ENCODE measurements at regions not wholly inside any gene's neighbourhood (a gene's known extent, or its start where the extent isn't known, plus 50 kb on each side); places are given as distances from the start of the nearest gene placed in this dataset.

GRCh38 chr6:102885165-102885564, 1491.7 kb downstream of the GRIK2 start:
- ChIA-PET CTCF (interaction anchor here (0.8 to 1.1 kb wide), 2 partner anchors 22 to 35 kb away, joined by 3 read pairs; no protein-coding TSS in a partner anchor), POLR2A (no interaction called here)
- TF ChIP-seq ZNF263 (CRISPR knock-in tag; IDR thresholded peaks at IDR 0.05; ENCODE audit: low read depth) (no peak), CDX4 (CRISPR knock-in tag; IDR thresholded peaks at IDR 0.05; ENCODE audit: borderline replicate concordance) (no peak), NFYB (CRISPR knock-in tag; conservative IDR thresholded peaks at IDR 0.05; ENCODE audit: low read depth) (no peak), PRRX2 (CRISPR knock-in tag; IDR thresholded peaks at IDR 0.05) (no peak), GRHL2 (CRISPR knock-in tag; IDR thresholded peaks at IDR 0.05; ENCODE audit: insufficient replicate concordance, severe bottlenecking) (no peak), CREM (CRISPR knock-in tag; IDR thresholded peaks at IDR 0.05) (no peak), FOXP1 (CRISPR knock-in tag; IDR thresholded peaks at IDR 0.05; ENCODE audit: borderline replicate concordance) (no peak), NFATC4 (CRISPR knock-in tag; IDR thresholded peaks at IDR 0.05) (no peak), OVOL2 (CRISPR knock-in tag; IDR thresholded peaks at IDR 0.05; ENCODE audit: borderline replicate concordance) (no peak), ZNF416 (CRISPR knock-in tag; IDR thresholded peaks at IDR 0.05) (no peak), GABPB1 (CRISPR knock-in tag; IDR thresholded peaks at IDR 0.05) (no peak), MXD4 (CRISPR knock-in tag; IDR thresholded peaks at IDR 0.05; ENCODE audit: borderline replicate concordance) (no peak)
- TF ChIP-seq, protein P1, sequence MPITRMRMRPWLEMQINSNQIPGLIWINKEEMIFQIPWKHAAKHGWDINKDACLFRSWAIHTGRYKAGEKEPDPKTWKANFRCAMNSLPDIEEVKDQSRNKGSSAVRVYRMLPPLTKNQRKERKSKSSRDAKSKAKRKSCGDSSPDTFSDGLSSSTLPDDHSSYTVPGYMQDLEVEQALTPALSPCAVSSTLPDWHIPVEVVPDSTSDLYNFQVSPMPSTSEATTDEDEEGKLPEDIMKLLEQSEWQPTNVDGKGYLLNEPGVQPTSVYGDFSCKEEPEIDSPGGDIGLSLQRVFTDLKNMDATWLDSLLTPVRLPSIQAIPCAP (CRISPR knock-in tag; IDR thresholded peaks at IDR 0.05) = no peak
- TF ChIP-seq, protein P2, sequence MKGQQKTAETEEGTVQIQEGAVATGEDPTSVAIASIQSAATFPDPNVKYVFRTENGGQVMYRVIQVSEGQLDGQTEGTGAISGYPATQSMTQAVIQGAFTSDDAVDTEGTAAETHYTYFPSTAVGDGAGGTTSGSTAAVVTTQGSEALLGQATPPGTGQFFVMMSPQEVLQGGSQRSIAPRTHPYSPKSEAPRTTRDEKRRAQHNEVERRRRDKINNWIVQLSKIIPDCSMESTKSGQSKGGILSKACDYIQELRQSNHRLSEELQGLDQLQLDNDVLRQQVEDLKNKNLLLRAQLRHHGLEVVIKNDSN (CRISPR knock-in tag; IDR thresholded peaks at IDR 0.05) = no peak
- no peak overlapping the region for H3K27ac Mint-ChIP-seq
- ATAC-seq = no peak
- no peaks in the 10 kb centered on the region for H3K9me3 Mint-ChIP-seq
- H3K4me1 Mint-ChIP-seq = no peaks in the 10 kb centered on the region
- no peak overlapping the region for H3K4me3 Mint-ChIP-seq
- no peaks in the 10 kb centered on the region for H3K36me3 Mint-ChIP-seq
- DNase-seq (ENCODE audit: low spot score) = no peak
- H3K27me3 Mint-ChIP-seq (ENCODE audit: low read depth) = no peaks in the 10 kb centered on the region

DNA sequence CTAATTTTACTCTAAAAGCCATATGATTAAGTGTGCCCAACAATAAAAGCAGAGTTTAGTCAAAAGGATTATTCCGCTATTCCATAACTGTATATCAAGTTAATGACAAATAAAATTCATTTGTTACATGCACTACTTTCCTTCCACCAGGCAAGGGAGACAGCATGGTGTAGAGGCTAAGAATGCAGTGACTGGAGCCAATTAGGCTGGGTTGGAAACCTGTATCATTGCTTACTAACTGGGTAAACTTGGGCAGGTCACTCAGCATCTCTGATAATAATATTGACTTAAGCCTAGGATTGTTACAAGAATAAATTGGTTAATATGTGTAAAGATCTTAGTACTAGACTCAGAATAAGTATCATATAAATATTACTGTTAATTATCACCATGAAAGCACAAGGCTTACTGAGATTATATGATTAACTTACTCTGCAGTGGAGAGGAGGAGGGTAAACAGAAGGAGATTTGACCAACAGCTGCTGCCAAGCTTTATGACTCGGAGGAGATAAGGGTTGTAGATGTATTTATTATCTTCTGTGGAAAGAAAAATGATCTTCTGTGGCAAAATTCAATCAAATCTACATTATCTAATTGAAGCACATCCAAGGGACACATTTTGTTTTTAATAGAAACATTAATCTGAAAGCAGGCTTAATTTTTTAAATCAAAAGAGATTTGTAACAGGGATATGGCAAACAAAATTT, 1459.9 kb downstream of the GRIK2 start:
- no peak overlapping the region for H3K27ac Mint-ChIP-seq
- CTCF ChIA-PET = no interaction called here
- no peaks in the 10 kb centered on the region for H3K4me1 Mint-ChIP-seq
- DNase-seq (ENCODE audit: low spot score) (no peak), ATAC-seq (no peak)
- no peak overlapping the region for H3K4me3 Mint-ChIP-seq
- TF ChIP-seq, protein P1 (CRISPR knock-in tag; IDR thresholded peaks at IDR 0.05) = no peak
- TF ChIP-seq TEAD4 (CRISPR knock-in tag; IDR thresholded peaks at IDR 0.05) = no peak
- TF ChIP-seq ATF3 (CRISPR knock-in tag; conservative IDR thresholded peaks at IDR 0.05) = no peak
- TF ChIP-seq NR1H2 (CRISPR knock-in tag; IDR thresholded peaks at IDR 0.05) = no peak
- TF ChIP-seq RORB (CRISPR knock-in tag; IDR thresholded peaks at IDR 0.05) = no peak
- no peak for TF ChIP-seq ZBTB21 (CRISPR knock-in tag; IDR thresholded peaks at IDR 0.05; ENCODE audit: borderline replicate concordance)
- no peak for TF ChIP-seq FOXK1 (CRISPR knock-in tag; IDR thresholded peaks at IDR 0.05)
- no peak for TF ChIP-seq ZNF281 (CRISPR knock-in tag; IDR thresholded peaks at IDR 0.05)
- no peak for TF ChIP-seq PRRX2 (CRISPR knock-in tag; IDR thresholded peaks at IDR 0.05)
- TF ChIP-seq SOX15 (CRISPR knock-in tag; IDR thresholded peaks at IDR 0.05) = no peak
- TF ChIP-seq ZNF121 (CRISPR knock-in tag; IDR thresholded peaks at IDR 0.05) = no peak
- TF ChIP-seq SMAD3 (CRISPR knock-in tag; IDR thresholded peaks at IDR 0.05; ENCODE audit: borderline replicate concordance) = no peak
- TF ChIP-seq ZSCAN18 (CRISPR knock-in tag; IDR thresholded peaks at IDR 0.05) = no peak
- TF ChIP-seq MXD4 (CRISPR knock-in tag; IDR thresholded peaks at IDR 0.05; ENCODE audit: borderline replicate concordance) = no peak
- no peak for TF ChIP-seq GRHL2 (CRISPR knock-in tag; IDR thresholded peaks at IDR 0.05; ENCODE audit: insufficient replicate concordance, severe bottlenecking)
- no peak for TF ChIP-seq MYBL2 (CRISPR knock-in tag; IDR thresholded peaks at IDR 0.05)
- TF ChIP-seq RELA (CRISPR knock-in tag; IDR thresholded peaks at IDR 0.05; ENCODE audit: borderline replicate concordance) = no peak
- H3K36me3 Mint-ChIP-seq = no peaks in the 10 kb centered on the region
- H3K9me3 Mint-ChIP-seq = no peaks in the 10 kb centered on the region
- POLR2A ChIA-PET = no interaction called here
- H3K27me3 Mint-ChIP-seq (ENCODE audit: low read depth) = no peaks in the 10 kb centered on the region

Measured in WTC11 (cell line).